OCI-LY7 (cell line): ENCODE measurements at regions not wholly inside any gene's neighbourhood (a gene's known extent, or its start where the extent isn't known, plus 50 kb on each side); places are given as distances from the start of the nearest gene placed in this dataset.

Experiments used
- BruUV-seq: library from RNA; stranded (reverse); fragments of 400-500 nt; replicated peaks from 2 replicates; lab custom pipeline; 2021; lab: Mats Ljungman, UMichigan
- CTCF ChIA-PET: fragments of 300-600 bp; sonication (Branson Sonifier 250); formaldehyde crosslinking; loops from one replicate; lab custom pipeline; 2022; ENCODE audit warnings: antibody characterized with exemption; ENCODE audit not compliant: unreplicated experiment; lab: Charles Lee
- POLR2A ChIA-PET: fragments of 300-600 bp; sonication (Branson Sonifier 250); formaldehyde crosslinking; loops from one replicate; lab custom pipeline; 2022; ENCODE audit warnings: antibody characterized with exemption; lab: Charles Lee
- DNase-seq: peaks from one replicate; pipeline ENCODE4 v3.0.0-alpha.2; 2015; ENCODE audit warnings: low spot score
- H2AFZ ChIP-seq: fragments of 200-600 bp; sonication (generic), shearing (Covaris generic); 2 replicates; pipeline ENCODE4 v1.6.1; 2014; ENCODE audit warnings: mild to moderate bottlenecking, antibody characterized with exemption, low read length, moderate library complexity
- H3K27ac ChIP-seq: fragments of 200-600 bp; sonication (generic); 2 replicates; pipeline ENCODE4 v1.5.1; 2014; ENCODE audit warnings: mixed run types, low read depth, mild to moderate bottlenecking, moderate library complexity, low read length, inconsistent platforms; ENCODE audit not compliant: poor library complexity, severe bottlenecking
- H3K36me3 ChIP-seq: fragments of 200-600 bp; sonication (generic); 2 replicates; pipeline ENCODE4 v1.6.1; 2014; ENCODE audit warnings: mild to moderate bottlenecking, antibody characterized with exemption, low read length, moderate library complexity, mixed read lengths; ENCODE audit not compliant: insufficient read depth
- H3K4me1 ChIP-seq: fragments of 200-600 bp; sonication (generic); 2 replicates; pipeline ENCODE4 v1.5.1; 2014; ENCODE audit warnings: mild to moderate bottlenecking, low read length; ENCODE audit not compliant: insufficient read depth, poor library complexity, severe bottlenecking
- H3K4me2 ChIP-seq: fragments of 200-600 bp; sonication (generic); 2 replicates; pipeline ENCODE4 v1.6.1; 2014; ENCODE audit warnings: mild to moderate bottlenecking, low read length
- H3K4me3 ChIP-seq: fragments of 200-600 bp; sonication (generic); 2 replicates; pipeline ENCODE4 v1.5.1; 2014; ENCODE audit warnings: mild to moderate bottlenecking, low read depth, low read length; ENCODE audit not compliant: poor library complexity, severe bottlenecking
- H3K79me2 ChIP-seq: fragments of 200-600 bp; sonication (generic); 2 replicates; pipeline ENCODE4 v1.6.1; 2016; ENCODE audit warnings: low read depth, mild to moderate bottlenecking, low read length, moderate library complexity, mixed read lengths; ENCODE audit not compliant: insufficient read depth
- H3K9me2 ChIP-seq: fragments of 200-600 bp; sonication (generic); 2 replicates; pipeline ENCODE4 v1.6.1; 2016; ENCODE audit warnings: mild to moderate bottlenecking, low read length, mixed read lengths; ENCODE audit not compliant: insufficient read depth
- H3K9me3 ChIP-seq: fragments of 200-600 bp; sonication (generic); 2 replicates; pipeline ENCODE4 v1.6.1; 2014; ENCODE audit warnings: mild to moderate bottlenecking, mixed run types, low read length, mixed read lengths
- H4K20me1 ChIP-seq: fragments of 200-600 bp; sonication (generic); 2 replicates; pipeline ENCODE4 v1.6.1; 2014; ENCODE audit warnings: mild to moderate bottlenecking, antibody characterized with exemption, low read length, moderate library complexity, mixed read lengths; ENCODE audit not compliant: insufficient read depth
- EZH2phosphoT487 ChIP-seq: fragments of 200-600 bp; sonication (generic); IDR thresholded peaks from 2 replicates; pipeline ENCODE4 v1.6.1; 2018; ENCODE audit warnings: low read depth, borderline replicate concordance, mild to moderate bottlenecking, mixed run types, antibody characterized with exemption, low read length, moderate library complexity, mixed read lengths
- intact Hi-C: fragments of 100-400 bp; cut with micrococcal nuclease; formaldehyde crosslinking; loops from one replicate; pipeline ENCODE4 v1.10.0; 2022; ENCODE audit not compliant: unreplicated experiment
- TF ChIP-seq, protein P1 (sequence below): fragments of 200-600 bp; sonication (generic); conservative IDR thresholded peaks from 2 replicates; pipeline ENCODE4 v1.5.1; 2014; ENCODE audit warnings: mild to moderate bottlenecking, antibody characterized with exemption, low read length, moderate library complexity, mixed read lengths

DNA sequence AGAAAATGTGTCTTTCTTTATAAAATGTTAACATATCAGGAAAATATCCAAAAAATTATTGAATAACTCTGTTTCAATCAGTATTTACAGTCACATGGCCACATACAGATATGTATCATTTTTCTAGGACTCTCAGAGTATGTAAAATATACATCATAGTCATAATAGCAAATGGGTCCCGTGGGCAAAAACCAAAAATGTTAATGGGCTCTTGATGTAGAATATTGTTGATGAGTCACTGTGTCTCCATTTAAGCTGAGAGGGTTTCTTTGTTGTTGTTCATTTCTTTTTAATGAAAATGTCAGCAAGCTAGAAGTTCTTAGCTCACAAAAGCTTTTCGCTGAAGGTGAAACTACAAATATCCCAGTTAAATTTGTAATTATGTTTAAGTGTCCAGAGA, 1713.1 kb upstream of the PCDH20 start:
- H3K9me2 ChIP-seq = no peaks in the 10 kb centered on the region
- H4K20me1 ChIP-seq = no peaks in the 10 kb centered on the region
- no peak overlapping the region for H2AFZ ChIP-seq
- H3K9me3 ChIP-seq = no peaks in the 10 kb centered on the region
- no peaks in the 10 kb centered on the region for H3K79me2 ChIP-seq
- no peaks in the 10 kb centered on the region for H3K36me3 ChIP-seq
- CTCF ChIA-PET = no interaction called here
- no peak overlapping the region for H3K27ac ChIP-seq
- no peak for DNase-seq
- no peak overlapping the region for H3K4me2 ChIP-seq
- intact Hi-C loops = no loop called here
- BruUV-seq = no TSS peak
- no peaks in the 10 kb centered on the region for H3K4me1 ChIP-seq
- TF ChIP-seq, protein P1, sequence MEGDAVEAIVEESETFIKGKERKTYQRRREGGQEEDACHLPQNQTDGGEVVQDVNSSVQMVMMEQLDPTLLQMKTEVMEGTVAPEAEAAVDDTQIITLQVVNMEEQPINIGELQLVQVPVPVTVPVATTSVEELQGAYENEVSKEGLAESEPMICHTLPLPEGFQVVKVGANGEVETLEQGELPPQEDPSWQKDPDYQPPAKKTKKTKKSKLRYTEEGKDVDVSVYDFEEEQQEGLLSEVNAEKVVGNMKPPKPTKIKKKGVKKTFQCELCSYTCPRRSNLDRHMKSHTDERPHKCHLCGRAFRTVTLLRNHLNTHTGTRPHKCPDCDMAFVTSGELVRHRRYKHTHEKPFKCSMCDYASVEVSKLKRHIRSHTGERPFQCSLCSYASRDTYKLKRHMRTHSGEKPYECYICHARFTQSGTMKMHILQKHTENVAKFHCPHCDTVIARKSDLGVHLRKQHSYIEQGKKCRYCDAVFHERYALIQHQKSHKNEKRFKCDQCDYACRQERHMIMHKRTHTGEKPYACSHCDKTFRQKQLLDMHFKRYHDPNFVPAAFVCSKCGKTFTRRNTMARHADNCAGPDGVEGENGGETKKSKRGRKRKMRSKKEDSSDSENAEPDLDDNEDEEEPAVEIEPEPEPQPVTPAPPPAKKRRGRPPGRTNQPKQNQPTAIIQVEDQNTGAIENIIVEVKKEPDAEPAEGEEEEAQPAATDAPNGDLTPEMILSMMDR = no peak
- no peak for TF ChIP-seq EZH2phosphoT487
- POLR2A ChIA-PET = interaction anchor here (1.0 to 1.3 kb wide), 2 partner anchors 10 to 807 kb away, joined by 3 to 4 read pairs; no protein-coding TSS in a partner anchor
- no peak overlapping the region for H3K4me3 ChIP-seq

DNA sequence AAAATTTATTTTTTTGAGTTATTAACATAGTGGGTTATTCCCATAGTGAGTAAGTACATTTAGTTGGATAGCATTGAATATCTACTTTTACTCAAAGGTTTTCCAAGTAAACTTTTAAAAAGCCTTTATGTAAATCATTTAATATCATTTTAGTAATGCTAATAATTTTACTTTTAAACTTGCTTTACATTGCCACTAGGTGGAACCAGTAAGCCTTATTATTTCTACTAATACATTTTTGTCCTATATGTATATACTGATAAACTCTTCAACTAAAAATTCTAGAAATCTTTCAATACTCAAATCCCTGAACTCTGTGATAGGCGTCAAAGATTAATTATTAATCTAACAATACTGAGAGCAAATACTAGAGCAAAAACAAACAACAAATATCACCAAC, 1709.2 kb upstream of the PCDH20 start:
- Histone ChIP-seq H3K4me2 (no peak overlapping the region), H3K36me3 (no peaks in the 10 kb centered on the region), H3K4me3 (no peak overlapping the region), H3K9me3 (no peaks in the 10 kb centered on the region), H3K27ac (no peak overlapping the region), H3K4me1 (no peaks in the 10 kb centered on the region), H3K79me2 (no peaks in the 10 kb centered on the region), H2AFZ (no peak overlapping the region), H3K9me2 (no peaks in the 10 kb centered on the region), H4K20me1 (no peaks in the 10 kb centered on the region)
- no TSS peak for BruUV-seq
- intact Hi-C loops = no loop called here
- POLR2A ChIA-PET = interaction anchor here (0.6 kb wide), 1 partner anchor 1992 kb away, joined by 3 read pairs; no protein-coding TSS in a partner anchor
- peak; percentile 14 for DNase-seq
- TF ChIP-seq, protein P1 = peak; percentile 80
- no peak for TF ChIP-seq EZH2phosphoT487
- CTCF ChIA-PET = no interaction called here

DNA sequence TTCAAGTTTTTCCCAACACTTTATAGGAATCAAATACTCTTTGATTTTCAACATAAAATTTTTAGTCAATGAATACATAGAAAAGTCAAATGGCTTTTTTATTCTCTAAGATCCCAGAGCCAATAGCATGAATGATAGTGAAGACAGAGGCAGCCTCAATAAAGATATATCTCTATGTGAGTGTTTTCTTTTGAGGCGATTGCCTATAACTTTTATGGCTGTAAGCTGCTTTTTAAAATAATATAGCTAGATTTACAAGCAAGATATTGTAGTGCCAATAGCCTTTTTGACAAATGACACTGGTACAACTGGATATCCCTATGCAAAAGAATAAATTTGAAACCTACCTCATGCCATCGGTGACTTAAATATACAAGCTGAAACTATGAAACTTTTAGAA, 1705.2 kb upstream of the PCDH20 start:
- H4K20me1 ChIP-seq = no peaks in the 10 kb centered on the region
- H3K36me3 ChIP-seq = no peaks in the 10 kb centered on the region
- H3K4me1 ChIP-seq = no peaks in the 10 kb centered on the region
- no TSS peak for BruUV-seq
- H3K27ac ChIP-seq = no peak overlapping the region
- H2AFZ ChIP-seq = no peak overlapping the region
- no peak overlapping the region for H3K4me3 ChIP-seq
- intact Hi-C loops = loop anchor here (1.0 kb wide), 1 partner anchor 37 kb away; no protein-coding TSS in a partner anchor
- no peak overlapping the region for H3K4me2 ChIP-seq
- no peaks in the 10 kb centered on the region for H3K9me3 ChIP-seq
- ChIA-PET POLR2A (interaction anchor here (0.7 kb wide), 1 partner anchor 223 kb away, joined by 3 read pairs; no protein-coding TSS in a partner anchor), CTCF (no interaction called here)
- TF ChIP-seq EZH2phosphoT487 = no peak
- TF ChIP-seq, protein P1 = no peak
- no peaks in the 10 kb centered on the region for H3K79me2 ChIP-seq
- DNase-seq = no peak
- no peaks in the 10 kb centered on the region for H3K9me2 ChIP-seq
